AG04450 (cell line): ENCODE measurements at regions not wholly inside any gene's neighbourhood (a gene's known extent, or its start where the extent isn't known, plus 50 kb on each side); places are given as distances from the start of the nearest gene placed in this dataset.

Experiments used
- CTCF ChIA-PET: fragments of 300-600, 350-600 bp; formaldehyde crosslinking; extraction: SDS; loops from one replicate; lab custom pipeline; 2022; ENCODE audit warnings: antibody characterized with exemption, inconsistent platforms; lab: Charles Lee
- POLR2A ChIA-PET: fragments of 350-600 bp; formaldehyde crosslinking; extraction: SDS; loops from one replicate; lab custom pipeline; 2021; ENCODE audit warnings: antibody characterized with exemption, inconsistent platforms; lab: Yijun Ruan, JAX
- DNase-seq: peaks from one replicate; pipeline ENCODE4 v3.0.0-alpha.2; 2011; ENCODE audit warnings: low read depth, low spot score
- H3K27ac ChIP-seq: one replicate; pipeline ENCODE4 v1.5.1; 2012; ENCODE audit warnings: low read depth, low read length, control low read depth
- H3K27me3 ChIP-seq: one replicate; pipeline ENCODE4 v1.6.0; 2012; ENCODE audit warnings: low read length; ENCODE audit not compliant: control insufficient read depth, insufficient read depth
- H3K4me3 ChIP-seq: 2 replicates; pipeline ENCODE4 v1.5.1; 2011; ENCODE audit warnings: mild to moderate bottlenecking, low read depth, low read length, control low read depth
- H3K9me3 ChIP-seq: 2 replicates; pipeline ENCODE4 v1.5.1; 2012; ENCODE audit warnings: low read length; ENCODE audit not compliant: control insufficient read depth, insufficient read depth
- TF ChIP-seq, protein P1 (sequence below): IDR thresholded peaks from 2 replicates; pipeline ENCODE4 v1.5.1; 2011; ENCODE audit warnings: low read depth, low read length, control low read depth, inconsistent platforms

DNA sequence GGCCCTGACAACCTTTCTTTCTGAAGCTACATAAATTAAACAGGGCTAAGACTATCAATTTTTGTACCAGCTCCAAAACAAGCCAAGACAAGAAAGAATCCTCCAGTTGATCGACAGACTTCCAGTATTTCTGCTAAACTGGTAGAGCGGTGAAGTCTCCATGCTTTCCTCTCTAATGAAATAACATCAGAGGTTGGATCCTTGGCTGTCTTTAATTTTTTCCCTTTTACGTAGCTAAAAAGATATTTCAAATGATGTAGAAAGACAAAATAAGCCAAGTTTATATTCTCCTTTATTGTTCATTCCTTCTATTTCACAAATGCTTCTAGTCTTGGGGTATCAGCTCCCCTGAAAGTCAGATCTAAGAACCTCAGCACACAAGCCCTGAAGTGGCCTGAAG, 434.9 kb downstream of the NFIB start:
- TF ChIP-seq, protein P1, sequence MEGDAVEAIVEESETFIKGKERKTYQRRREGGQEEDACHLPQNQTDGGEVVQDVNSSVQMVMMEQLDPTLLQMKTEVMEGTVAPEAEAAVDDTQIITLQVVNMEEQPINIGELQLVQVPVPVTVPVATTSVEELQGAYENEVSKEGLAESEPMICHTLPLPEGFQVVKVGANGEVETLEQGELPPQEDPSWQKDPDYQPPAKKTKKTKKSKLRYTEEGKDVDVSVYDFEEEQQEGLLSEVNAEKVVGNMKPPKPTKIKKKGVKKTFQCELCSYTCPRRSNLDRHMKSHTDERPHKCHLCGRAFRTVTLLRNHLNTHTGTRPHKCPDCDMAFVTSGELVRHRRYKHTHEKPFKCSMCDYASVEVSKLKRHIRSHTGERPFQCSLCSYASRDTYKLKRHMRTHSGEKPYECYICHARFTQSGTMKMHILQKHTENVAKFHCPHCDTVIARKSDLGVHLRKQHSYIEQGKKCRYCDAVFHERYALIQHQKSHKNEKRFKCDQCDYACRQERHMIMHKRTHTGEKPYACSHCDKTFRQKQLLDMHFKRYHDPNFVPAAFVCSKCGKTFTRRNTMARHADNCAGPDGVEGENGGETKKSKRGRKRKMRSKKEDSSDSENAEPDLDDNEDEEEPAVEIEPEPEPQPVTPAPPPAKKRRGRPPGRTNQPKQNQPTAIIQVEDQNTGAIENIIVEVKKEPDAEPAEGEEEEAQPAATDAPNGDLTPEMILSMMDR, result no peak
- ChIA-PET POLR2A (no interaction called here), CTCF (no interaction called here)
- no peaks in the 10 kb centered on the region for H3K9me3 ChIP-seq
- no peak overlapping the region for H3K27ac ChIP-seq
- no peak overlapping the region for H3K4me3 ChIP-seq
- DNase-seq, result no peak
- no peaks in the 10 kb centered on the region for H3K27me3 ChIP-seq

DNA sequence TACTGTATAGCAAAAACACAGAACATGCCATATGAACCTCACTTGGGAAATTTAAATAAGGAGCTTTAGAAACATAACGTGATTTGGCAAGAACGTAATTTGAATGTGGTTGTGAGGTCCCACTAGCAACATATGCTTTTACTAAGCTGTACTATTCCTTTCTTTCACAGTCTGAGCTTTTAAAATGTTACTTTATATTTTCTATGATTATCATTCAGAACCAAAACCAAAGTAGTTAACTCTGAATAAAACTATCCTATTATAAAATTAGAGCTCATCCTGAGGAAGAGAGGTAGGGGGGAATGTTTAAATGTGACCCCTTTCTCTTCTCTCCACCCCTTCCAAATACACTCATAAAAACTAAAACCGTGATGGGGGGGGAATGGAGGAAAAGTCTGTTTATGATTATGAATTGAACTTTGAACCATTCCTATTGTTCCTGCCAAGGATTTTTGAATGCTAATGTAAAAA, 435.7 kb downstream of the NFIB start:
- TF ChIP-seq, protein P1, result no peak
- ChIA-PET CTCF (no interaction called here), POLR2A (no interaction called here)
- Histone ChIP-seq H3K4me3 (no peak overlapping the region), H3K9me3 (no peaks in the 10 kb centered on the region), H3K27me3 (no peaks in the 10 kb centered on the region), H3K27ac (no peak overlapping the region)
- no peak for DNase-seq

GRCh38 chr9:13876741-13877140, 437.2 kb downstream of the NFIB start:
- no peaks in the 10 kb centered on the region for H3K9me3 ChIP-seq
- H3K27ac ChIP-seq, result no peak overlapping the region
- no peaks in the 10 kb centered on the region for H3K27me3 ChIP-seq
- CTCF ChIA-PET, result no interaction called here
- POLR2A ChIA-PET, result no interaction called here
- TF ChIP-seq, protein P1, result no peak
- no peak overlapping the region for H3K4me3 ChIP-seq
- DNase-seq, result no peak

DNA sequence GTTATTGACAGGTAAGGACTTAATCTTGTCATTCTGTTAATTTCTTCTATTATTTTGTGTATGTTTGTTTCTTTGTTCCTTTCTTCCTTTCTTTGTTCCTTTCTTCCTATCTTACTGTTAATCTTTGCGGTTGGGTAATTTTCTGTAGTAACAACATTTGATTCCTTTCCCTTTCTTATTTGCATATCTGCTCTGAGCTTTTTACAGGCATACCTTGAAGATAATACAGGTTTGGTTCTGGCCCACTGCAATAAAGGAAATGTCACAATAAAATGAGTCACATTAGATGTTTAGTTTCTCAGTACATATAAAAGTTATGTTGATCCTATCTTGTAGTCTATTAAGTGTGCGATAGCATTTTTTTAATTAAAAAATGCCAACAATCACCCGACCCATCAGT, 440.7 kb downstream of the NFIB start:
- H3K27me3 ChIP-seq, result no peaks in the 10 kb centered on the region
- CTCF ChIA-PET, result no interaction called here
- no peak overlapping the region for H3K4me3 ChIP-seq
- TF ChIP-seq, protein P1, result no peak
- no peak for DNase-seq
- no peak overlapping the region for H3K27ac ChIP-seq
- H3K9me3 ChIP-seq, result no peaks in the 10 kb centered on the region
- POLR2A ChIA-PET, result no interaction called here

DNA sequence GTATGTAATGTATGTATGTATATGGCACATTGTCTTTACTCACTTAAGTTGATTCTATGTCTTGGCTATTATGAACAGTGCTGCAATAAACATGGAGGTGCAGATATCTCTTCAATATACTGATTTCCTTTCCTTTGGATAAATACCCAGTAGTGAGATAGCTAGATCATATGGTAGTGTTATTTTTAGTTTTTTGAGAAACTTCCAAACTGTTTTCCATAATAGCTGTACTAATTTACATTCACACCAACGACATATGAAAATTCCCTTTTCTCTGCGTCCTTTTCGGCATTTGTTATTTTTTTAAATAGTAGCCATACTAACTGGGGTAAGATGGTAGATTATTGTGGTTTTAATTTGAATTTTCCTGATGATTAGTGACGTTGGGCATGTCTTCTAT, 445.6 kb downstream of the NFIB start:
- H3K4me3 ChIP-seq, result no peak overlapping the region
- H3K27me3 ChIP-seq, result no peaks in the 10 kb centered on the region
- TF ChIP-seq, protein P1, result no peak
- H3K27ac ChIP-seq, result no peak overlapping the region
- ChIA-PET CTCF (no interaction called here), POLR2A (no interaction called here)
- no peak for DNase-seq
- no peaks in the 10 kb centered on the region for H3K9me3 ChIP-seq
